ENCODE measurements at regions not wholly inside any gene's neighbourhood (a gene's known extent, or its start where the extent isn't known, plus 50 kb on each side); places are given as distances from the start of the nearest gene placed in this dataset.

- Histone ChIP-seq H3K36me3 (no peaks in the 10 kb centered on the region), H3K4me3 (no peak overlapping the region)
These were observed 244.2 kb upstream of the SOX21 start for GRCh38 chr13:94956417-94957110.

GRCh38 chr13:94952787-94953186 is 240.4 kb upstream of the SOX21 start:
- no peak for DNase-seq (ENCODE audit: low spot score in 2 of 2)
- no peaks in the 10 kb centered on the region for H3K36me3 ChIP-seq
- TF ChIP-seq CTCF (IDR thresholded peaks at IDR 0.05) (no peak), POLR2A (IDR thresholded peaks at IDR 0.05) (no peak), EP300 (IDR thresholded peaks at IDR 0.05) (no peak)

More at GRCh38 chr13:94956417-94957110, 244.2 kb upstream of the SOX21 start:
- no peak for TF ChIP-seq CTCF (IDR thresholded peaks at IDR 0.05)
- TF ChIP-seq POLR2A (IDR thresholded peaks at IDR 0.05), result no peak
- TF ChIP-seq EP300 (IDR thresholded peaks at IDR 0.05), result no peak
- Histone ChIP-seq H3K27me3 (no peaks in the 10 kb centered on the region), H3K4me1 (no peaks in the 10 kb centered on the region), H3K9me3 (peaks cover 0 to 10% (median 0%) of the 10 kb centered on the region in 4 donors), H3K27ac (no peak overlapping the region)
- DNase-seq (ENCODE audit: low spot score in 2 of 2), result no peak
- 57 to 63% methylated on average over 5 of the region's 5 CpGs for WGBS, 2 donors

GRCh38 chr13:94950303-94950702 is 238.0 kb upstream of the SOX21 start:
- H3K27ac ChIP-seq, result no peak overlapping the region
- 55 to 57% methylated on average over 8 of the region's 8 CpGs for WGBS, 2 donors
- H3K36me3 ChIP-seq, result no peaks in the 10 kb centered on the region
- TF ChIP-seq POLR2A (IDR thresholded peaks at IDR 0.05) (no peak), EP300 (IDR thresholded peaks at IDR 0.05) (no peak), CTCF (IDR thresholded peaks at IDR 0.05) (no peak)
- peaks cover 0 to 10% (median 0%) of the 10 kb centered on the region in 4 donors for H3K9me3 ChIP-seq
- no peak overlapping the region for H3K4me3 ChIP-seq
- no peaks in the 10 kb centered on the region for H3K4me1 ChIP-seq
- DNase-seq (ENCODE audit: low spot score in 2 of 2), result no peak
- no peaks in the 10 kb centered on the region for H3K27me3 ChIP-seq

More at GRCh38 chr13:94952787-94953186, 240.4 kb upstream of the SOX21 start:
- H3K27ac ChIP-seq, result no peak overlapping the region
- peaks cover 0 to 10% (median 0%) of the 10 kb centered on the region in 4 donors for H3K9me3 ChIP-seq
- H3K4me3 ChIP-seq, result no peak overlapping the region
- no peaks in the 10 kb centered on the region for H3K27me3 ChIP-seq
- no peaks in the 10 kb centered on the region for H3K4me1 ChIP-seq

DNA sequence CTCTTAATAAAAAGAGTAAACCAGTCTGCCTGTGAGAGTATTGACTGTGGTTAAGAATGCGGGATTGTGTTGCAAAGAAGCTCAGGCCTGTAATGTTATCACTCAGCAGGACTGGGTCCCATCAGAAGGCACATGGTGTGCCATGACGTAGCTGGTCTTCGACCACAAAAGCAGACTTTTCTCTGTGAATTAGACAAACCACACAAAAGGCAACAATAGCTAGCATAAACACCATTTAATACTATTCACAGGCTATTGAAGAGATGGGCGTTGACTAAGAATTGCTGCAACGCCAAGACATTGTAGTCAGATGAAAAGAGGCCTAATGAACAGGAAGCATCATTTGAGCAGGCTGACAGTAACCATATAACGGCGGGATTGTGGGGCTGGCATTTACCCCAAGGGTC is 235.6 kb upstream of the SOX21 start:
- Histone ChIP-seq H3K36me3 (no peaks in the 10 kb centered on the region), H3K4me1 (no peaks in the 10 kb centered on the region), H3K4me3 (no peak overlapping the region), H3K9me3 (peaks cover 0 to under 1% (median 0%) of the 10 kb centered on the region in 4 donors), H3K27ac (no peak overlapping the region), H3K27me3 (no peaks in the 10 kb centered on the region)
- no peak for TF ChIP-seq EP300 (IDR thresholded peaks at IDR 0.05)
- no peak for TF ChIP-seq POLR2A (IDR thresholded peaks at IDR 0.05)
- TF ChIP-seq CTCF (IDR thresholded peaks at IDR 0.05), result no peak
- no peak for DNase-seq (ENCODE audit: low spot score in 2 of 2)
- 50 to 53% methylated on average over 7 of the region's 7 CpGs for WGBS, 2 donors

DNA sequence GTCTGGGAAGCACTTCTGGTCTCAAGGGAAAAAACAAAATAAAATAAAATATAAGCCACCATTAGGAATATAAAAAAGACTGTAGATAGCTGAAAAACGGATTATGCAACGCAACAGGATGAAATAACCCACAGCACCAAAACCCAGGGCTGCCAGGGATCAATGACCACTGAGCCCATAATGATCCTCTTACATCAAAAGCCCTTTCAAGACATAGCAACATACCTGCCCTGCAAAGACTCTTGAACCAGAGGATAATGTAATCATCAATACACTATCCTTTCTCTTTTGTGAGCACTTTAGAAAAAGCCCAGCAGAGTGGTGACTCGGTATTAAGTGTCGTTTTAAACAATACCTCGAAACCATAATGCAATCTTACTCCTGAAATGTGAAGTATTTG is 235.0 kb upstream of the SOX21 start:
- 77 to 82% methylated on average over 5 of the region's 5 CpGs for WGBS, 2 donors

More for the DNA sequence above, 235.0 kb upstream of the SOX21 start:
- Histone ChIP-seq H3K36me3 (no peaks in the 10 kb centered on the region), H3K4me1 (no peaks in the 10 kb centered on the region), H3K4me3 (no peak overlapping the region), H3K27ac (no peak overlapping the region), H3K27me3 (no peaks in the 10 kb centered on the region), H3K9me3 (no peaks in the 10 kb centered on the region)
- TF ChIP-seq CTCF (IDR thresholded peaks at IDR 0.05), result no peak
- TF ChIP-seq EP300 (IDR thresholded peaks at IDR 0.05), result no peak
- DNase-seq (ENCODE audit: low spot score in 2 of 2), result no peak
